GM23338 (cell line): ENCODE measurements at regions not wholly inside any gene's neighbourhood (a gene's known extent, or its start where the extent isn't known, plus 50 kb on each side); places are given as distances from the start of the nearest gene placed in this dataset.

Experiments
- ATAC-seq: fragments of 200-7000 bp; cut with Tn5 transposase; 3 replicates; pipeline ENCODE4 v1.9.1; 2020
- DNase-seq: peaks from one replicate; pipeline ENCODE4 v3.0.0-alpha.2; 2015; ENCODE audit warnings: low spot score
- H2AFZ ChIP-seq: fragments of 200-600 bp; sonication (generic); 2 replicates; pipeline ENCODE4 v1.8.0; 2016; ENCODE audit warnings: antibody characterized with exemption, mild to moderate bottlenecking, moderate library complexity
- H3F3A ChIP-seq: fragments of 200-600 bp; sonication (generic); replicated peaks from 2 replicates; pipeline ENCODE4 v1.8.0; 2017; ENCODE audit warnings: antibody characterized with exemption, mixed run types, low read depth
- H3K27ac ChIP-seq: fragments of 200-600 bp; sonication (generic); 2 replicates; pipeline ENCODE4 v1.6.1; 2016; ENCODE audit warnings: low read depth
- H3K27me3 ChIP-seq: fragments of 200-600 bp; sonication (generic); 2 replicates; pipeline ENCODE4 v1.8.0; 2016; ENCODE audit warnings: mild to moderate bottlenecking, mixed run types, moderate library complexity; ENCODE audit not compliant: insufficient read depth
- H3K36me3 ChIP-seq: fragments of 200-600 bp; sonication (generic); 2 replicates; pipeline ENCODE4 v1.8.0; 2016; ENCODE audit warnings: mild to moderate bottlenecking; ENCODE audit not compliant: insufficient read depth
- H3K4me1 ChIP-seq: fragments of 200-600 bp; sonication (generic); 2 replicates; pipeline ENCODE4 v1.8.0; 2016; ENCODE audit warnings: mild to moderate bottlenecking, moderate library complexity; ENCODE audit not compliant: insufficient read depth
- H3K4me2 ChIP-seq: fragments of 200-600 bp; sonication (generic); 2 replicates; pipeline ENCODE4 v1.7.1; 2017; ENCODE audit warnings: mixed run types
- H3K4me3 ChIP-seq: fragments of 200-600 bp; sonication (generic); 2 replicates; pipeline ENCODE4 v1.6.1; 2016; ENCODE audit warnings: mixed run types
- H3K79me2 ChIP-seq: fragments of 200-600 bp; sonication (generic); replicated peaks from 2 replicates; pipeline ENCODE4 v1.8.0; 2017; ENCODE audit warnings: mild to moderate bottlenecking; ENCODE audit not compliant: insufficient read depth
- H3K9me2 ChIP-seq: fragments of 200-600 bp; sonication (generic); 2 replicates; pipeline ENCODE4 v1.8.0; 2017; ENCODE audit not compliant: insufficient read depth
- H4K20me1 ChIP-seq: fragments of 200-600 bp; sonication (generic); replicated peaks from 2 replicates; pipeline ENCODE4 v1.8.0; 2017; ENCODE audit warnings: mild to moderate bottlenecking; ENCODE audit not compliant: insufficient read depth
- H3K27ac Mint-ChIP-seq: 2 replicates; pipeline ENCODE4 v1.8.0; 2020; ENCODE audit warnings: inconsistent platforms, mild to moderate bottlenecking, moderate library complexity, mixed read lengths
- H3K27me3 Mint-ChIP-seq: 3 replicates; pipeline ENCODE4 v1.8.0; 2022; ENCODE audit warnings: low read depth, mild to moderate bottlenecking, moderate library complexity, mixed read lengths, inconsistent platforms; ENCODE audit not compliant: insufficient read depth, poor library complexity
- H3K36me3 Mint-ChIP-seq: 3 replicates; pipeline ENCODE4 v1.8.0; 2021; ENCODE audit warnings: low read depth, mild to moderate bottlenecking, inconsistent platforms, moderate library complexity, mixed read lengths
- H3K4me1 Mint-ChIP-seq: 3 replicates; pipeline ENCODE4 v1.8.0; 2020; ENCODE audit warnings: mild to moderate bottlenecking, inconsistent platforms, mixed read lengths
- H3K4me3 Mint-ChIP-seq: 3 replicates; pipeline ENCODE4 v1.8.0; 2021; ENCODE audit warnings: moderate library complexity, mild to moderate bottlenecking, inconsistent platforms, mixed read lengths
- H3K9me3 Mint-ChIP-seq: 3 replicates; pipeline ENCODE4 v1.8.0; 2020; ENCODE audit warnings: moderate library complexity, mild to moderate bottlenecking, inconsistent platforms, mixed read lengths
- CREB1 ChIP-seq: fragments of 250-450 bp; sonication (Bioruptor Pico); IDR thresholded peaks from 2 replicates; pipeline ENCODE4 v1.5.0; 2020; ENCODE audit warnings: low read depth, mild to moderate bottlenecking, moderate library complexity
- EZH2 ChIP-seq: fragments of 200-600 bp; sonication (generic); IDR thresholded peaks from one replicate; pipeline ENCODE4 v1.8.0; 2017; ENCODE audit warnings: antibody characterized with exemption, mild to moderate bottlenecking, low read depth; ENCODE audit not compliant: unreplicated experiment
- NANOG ChIP-seq: IDR thresholded peaks from 2 replicates; pipeline ENCODE4 v1.6.1; 2016; ENCODE audit warnings: antibody characterized with exemption, borderline replicate concordance
- POLR2AphosphoS5 ChIP-seq: IDR thresholded peaks from 2 replicates; pipeline ENCODE4 v1.6.1; 2016; ENCODE audit warnings: antibody characterized with exemption, low read depth
- ZNF114 ChIP-seq: fragments of 250-450 bp; sonication (Bioruptor Pico); IDR thresholded peaks from 2 replicates; pipeline ENCODE4 v1.5.0; 2020; ENCODE audit warnings: mild to moderate bottlenecking, moderate library complexity
- ZNF331 ChIP-seq: fragments of 250-450 bp; sonication (Bioruptor Pico); IDR thresholded peaks from 2 replicates; pipeline ENCODE4 v1.5.0; 2020; ENCODE audit warnings: low read depth, mild to moderate bottlenecking, moderate library complexity
- TF ChIP-seq, protein P1 (sequence below): IDR thresholded peaks from 2 replicates; pipeline ENCODE4 v1.6.1; 2016; ENCODE audit warnings: antibody characterized with exemption
- TF ChIP-seq, protein P2 (sequence below): fragments of 250-450 bp; sonication (Bioruptor Pico); IDR thresholded peaks from 2 replicates; pipeline ENCODE4 v1.5.0; 2020; ENCODE audit warnings: mild to moderate bottlenecking, moderate library complexity
- TF ChIP-seq, protein P3 (sequence below): IDR thresholded peaks from one replicate; pipeline ENCODE4 v1.6.1; 2018; ENCODE audit warnings: antibody characterized with exemption; ENCODE audit not compliant: unreplicated experiment

DNA sequence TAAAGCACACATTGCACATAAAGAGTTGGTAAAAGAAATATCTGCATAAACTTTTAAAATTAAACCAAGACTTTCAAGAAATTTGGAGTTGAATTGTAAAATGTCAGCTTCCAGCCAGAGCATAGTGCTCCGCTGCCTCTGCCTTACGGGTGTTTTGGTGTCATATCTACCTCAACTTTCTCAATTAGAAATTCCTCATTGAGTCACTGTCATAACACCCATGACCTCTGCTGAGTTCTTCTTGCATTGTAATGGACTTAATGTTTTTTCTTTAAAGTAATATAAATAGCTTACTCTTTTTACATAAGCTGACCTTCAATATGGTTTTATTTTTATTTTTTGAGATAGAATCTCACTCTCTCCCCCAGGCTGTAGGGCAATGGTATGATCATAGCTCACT lies 551.0 kb upstream of the NBEA start:
- Histone ChIP-seq H3F3A (no peaks in the 10 kb centered on the region), H3K9me2 (no peaks in the 10 kb centered on the region), H3K27ac (no peak overlapping the region), H2AFZ (no peak overlapping the region), H3K79me2 (no peaks in the 10 kb centered on the region), H3K4me1 (no peaks in the 10 kb centered on the region), H3K4me2 (no peak overlapping the region), H3K27me3 (no peaks in the 10 kb centered on the region), H3K4me3 (no peak overlapping the region), H4K20me1 (no peaks in the 10 kb centered on the region), H3K36me3 (no peaks in the 10 kb centered on the region)
- no peak for DNase-seq
- no peak for ATAC-seq
- no peak for TF ChIP-seq EZH2
- TF ChIP-seq POLR2AphosphoS5, result no peak
- TF ChIP-seq, protein P1, sequence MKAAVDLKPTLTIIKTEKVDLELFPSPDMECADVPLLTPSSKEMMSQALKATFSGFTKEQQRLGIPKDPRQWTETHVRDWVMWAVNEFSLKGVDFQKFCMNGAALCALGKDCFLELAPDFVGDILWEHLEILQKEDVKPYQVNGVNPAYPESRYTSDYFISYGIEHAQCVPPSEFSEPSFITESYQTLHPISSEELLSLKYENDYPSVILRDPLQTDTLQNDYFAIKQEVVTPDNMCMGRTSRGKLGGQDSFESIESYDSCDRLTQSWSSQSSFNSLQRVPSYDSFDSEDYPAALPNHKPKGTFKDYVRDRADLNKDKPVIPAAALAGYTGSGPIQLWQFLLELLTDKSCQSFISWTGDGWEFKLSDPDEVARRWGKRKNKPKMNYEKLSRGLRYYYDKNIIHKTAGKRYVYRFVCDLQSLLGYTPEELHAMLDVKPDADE, result no peak
- Mint-ChIP-seq H3K27me3 (no peaks in the 10 kb centered on the region), H3K4me1 (no peaks in the 10 kb centered on the region), H3K27ac (no peak overlapping the region), H3K36me3 (peaks cover 3% of the 10 kb centered on the region; the same call in 1 of the 3 replicates), H3K9me3 (peaks cover 7% of the 10 kb centered on the region; the same call in 2 of the 3 replicates), H3K4me3 (no peak overlapping the region)

DNA sequence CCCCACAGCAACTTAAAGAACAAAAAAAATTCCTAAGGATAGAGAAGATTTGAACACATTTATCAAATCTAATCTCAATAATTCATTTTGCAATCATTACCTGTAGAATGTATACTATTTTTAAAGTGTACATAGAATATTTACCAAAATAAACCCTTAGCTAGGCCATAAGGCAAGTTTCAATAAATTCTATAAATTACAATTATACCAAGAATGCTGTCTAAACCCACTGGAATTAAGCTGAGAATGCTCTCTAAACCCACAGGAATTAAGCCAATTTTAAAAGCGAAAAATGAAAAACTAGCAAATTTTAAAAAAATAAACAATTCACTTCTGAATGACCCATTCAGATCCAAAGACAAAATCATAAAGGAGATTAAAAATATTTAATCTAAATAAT lies 540.4 kb upstream of the NBEA start:
- no peaks in the 10 kb centered on the region for H4K20me1 ChIP-seq
- no peaks in the 10 kb centered on the region for H3K27me3 ChIP-seq
- H2AFZ ChIP-seq, result no peak overlapping the region
- H3K79me2 ChIP-seq, result no peaks in the 10 kb centered on the region
- no peaks in the 10 kb centered on the region for H3K27me3 Mint-ChIP-seq
- H3F3A ChIP-seq, result no peaks in the 10 kb centered on the region
- H3K4me1 ChIP-seq, result no peaks in the 10 kb centered on the region
- no peaks in the 10 kb centered on the region for H3K36me3 Mint-ChIP-seq
- ATAC-seq (no peak), DNase-seq (no peak)
- H3K9me3 Mint-ChIP-seq, result no peaks in the 10 kb centered on the region
- no peaks in the 10 kb centered on the region for H3K4me1 Mint-ChIP-seq
- H3K4me3 ChIP-seq, result no peak overlapping the region
- no peaks in the 10 kb centered on the region; the same call in 1 of the 2 replicates for H3K9me2 ChIP-seq
- H3K27ac Mint-ChIP-seq, result no peak overlapping the region
- H3K4me2 ChIP-seq, result no peak overlapping the region
- H3K36me3 ChIP-seq, result no peaks in the 10 kb centered on the region
- no peak overlapping the region for H3K4me3 Mint-ChIP-seq
- H3K27ac ChIP-seq, result no peak overlapping the region
- TF ChIP-seq ZNF114 (no peak), CREB1 (CRISPR knock-in tag) (no peak), ZNF331 (CRISPR knock-in tag) (no peak), NANOG (no peak), POLR2AphosphoS5 (no peak)
- TF ChIP-seq, protein P2, sequence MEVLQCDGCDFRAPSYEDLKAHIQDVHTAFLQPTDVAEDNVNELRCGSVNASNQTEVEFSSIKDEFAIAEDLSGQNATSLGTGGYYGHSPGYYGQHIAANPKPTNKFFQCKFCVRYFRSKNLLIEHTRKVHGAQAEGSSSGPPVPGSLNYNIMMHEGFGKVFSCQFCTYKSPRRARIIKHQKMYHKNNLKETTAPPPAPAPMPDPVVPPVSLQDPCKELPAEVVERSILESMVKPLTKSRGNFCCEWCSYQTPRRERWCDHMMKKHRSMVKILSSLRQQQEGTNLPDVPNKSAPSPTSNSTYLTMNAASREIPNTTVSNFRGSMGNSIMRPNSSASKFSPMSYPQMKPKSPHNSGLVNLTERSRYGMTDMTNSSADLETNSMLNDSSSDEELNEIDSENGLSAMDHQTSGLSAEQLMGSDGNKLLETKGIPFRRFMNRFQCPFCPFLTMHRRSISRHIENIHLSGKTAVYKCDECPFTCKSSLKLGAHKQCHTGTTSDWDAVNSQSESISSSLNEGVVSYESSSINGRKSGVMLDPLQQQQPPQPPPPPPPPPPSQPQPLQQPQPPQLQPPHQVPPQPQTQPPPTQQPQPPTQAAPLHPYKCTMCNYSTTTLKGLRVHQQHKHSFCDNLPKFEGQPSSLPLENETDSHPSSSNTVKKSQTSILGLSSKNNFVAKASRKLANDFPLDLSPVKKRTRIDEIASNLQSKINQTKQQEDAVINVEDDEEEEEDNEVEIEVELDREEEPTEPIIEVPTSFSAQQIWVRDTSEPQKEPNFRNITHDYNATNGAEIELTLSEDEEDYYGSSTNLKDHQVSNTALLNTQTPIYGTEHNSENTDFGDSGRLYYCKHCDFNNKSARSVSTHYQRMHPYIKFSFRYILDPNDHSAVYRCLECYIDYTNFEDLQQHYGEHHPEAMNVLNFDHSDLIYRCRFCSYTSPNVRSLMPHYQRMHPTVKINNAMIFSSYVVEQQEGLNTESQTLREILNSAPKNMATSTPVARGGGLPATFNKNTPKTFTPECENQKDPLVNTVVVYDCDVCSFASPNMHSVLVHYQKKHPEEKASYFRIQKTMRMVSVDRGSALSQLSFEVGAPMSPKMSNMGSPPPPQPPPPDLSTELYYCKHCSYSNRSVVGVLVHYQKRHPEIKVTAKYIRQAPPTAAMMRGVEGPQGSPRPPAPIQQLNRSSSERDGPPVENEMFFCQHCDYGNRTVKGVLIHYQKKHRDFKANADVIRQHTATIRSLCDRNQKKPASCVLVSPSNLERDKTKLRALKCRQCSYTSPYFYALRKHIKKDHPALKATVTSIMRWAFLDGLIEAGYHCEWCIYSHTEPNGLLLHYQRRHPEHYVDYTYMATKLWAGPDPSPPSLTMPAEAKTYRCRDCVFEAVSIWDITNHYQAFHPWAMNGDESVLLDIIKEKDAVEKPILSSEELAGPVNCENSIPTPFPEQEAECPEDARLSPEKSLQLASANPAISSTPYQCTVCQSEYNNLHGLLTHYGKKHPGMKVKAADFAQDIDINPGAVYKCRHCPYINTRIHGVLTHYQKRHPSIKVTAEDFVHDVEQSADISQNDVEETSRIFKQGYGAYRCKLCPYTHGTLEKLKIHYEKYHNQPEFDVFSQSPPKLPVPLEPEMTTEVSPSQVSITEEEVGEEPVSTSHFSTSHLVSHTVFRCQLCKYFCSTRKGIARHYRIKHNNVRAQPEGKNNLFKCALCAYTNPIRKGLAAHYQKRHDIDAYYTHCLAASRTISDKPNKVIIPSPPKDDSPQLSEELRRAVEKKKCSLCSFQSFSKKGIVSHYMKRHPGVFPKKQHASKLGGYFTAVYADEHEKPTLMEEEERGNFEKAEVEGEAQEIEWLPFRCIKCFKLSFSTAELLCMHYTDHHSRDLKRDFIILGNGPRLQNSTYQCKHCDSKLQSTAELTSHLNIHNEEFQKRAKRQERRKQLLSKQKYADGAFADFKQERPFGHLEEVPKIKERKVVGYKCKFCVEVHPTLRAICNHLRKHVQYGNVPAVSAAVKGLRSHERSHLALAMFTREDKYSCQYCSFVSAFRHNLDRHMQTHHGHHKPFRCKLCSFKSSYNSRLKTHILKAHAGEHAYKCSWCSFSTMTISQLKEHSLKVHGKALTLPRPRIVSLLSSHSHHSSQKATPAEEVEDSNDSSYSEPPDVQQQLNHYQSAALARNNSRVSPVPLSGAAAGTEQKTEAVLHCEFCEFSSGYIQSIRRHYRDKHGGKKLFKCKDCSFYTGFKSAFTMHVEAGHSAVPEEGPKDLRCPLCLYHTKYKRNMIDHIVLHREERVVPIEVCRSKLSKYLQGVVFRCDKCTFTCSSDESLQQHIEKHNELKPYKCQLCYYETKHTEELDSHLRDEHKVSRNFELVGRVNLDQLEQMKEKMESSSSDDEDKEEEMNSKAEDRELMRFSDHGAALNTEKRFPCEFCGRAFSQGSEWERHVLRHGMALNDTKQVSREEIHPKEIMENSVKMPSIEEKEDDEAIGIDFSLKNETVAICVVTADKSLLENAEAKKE, result no peak
- TF ChIP-seq, protein P3, sequence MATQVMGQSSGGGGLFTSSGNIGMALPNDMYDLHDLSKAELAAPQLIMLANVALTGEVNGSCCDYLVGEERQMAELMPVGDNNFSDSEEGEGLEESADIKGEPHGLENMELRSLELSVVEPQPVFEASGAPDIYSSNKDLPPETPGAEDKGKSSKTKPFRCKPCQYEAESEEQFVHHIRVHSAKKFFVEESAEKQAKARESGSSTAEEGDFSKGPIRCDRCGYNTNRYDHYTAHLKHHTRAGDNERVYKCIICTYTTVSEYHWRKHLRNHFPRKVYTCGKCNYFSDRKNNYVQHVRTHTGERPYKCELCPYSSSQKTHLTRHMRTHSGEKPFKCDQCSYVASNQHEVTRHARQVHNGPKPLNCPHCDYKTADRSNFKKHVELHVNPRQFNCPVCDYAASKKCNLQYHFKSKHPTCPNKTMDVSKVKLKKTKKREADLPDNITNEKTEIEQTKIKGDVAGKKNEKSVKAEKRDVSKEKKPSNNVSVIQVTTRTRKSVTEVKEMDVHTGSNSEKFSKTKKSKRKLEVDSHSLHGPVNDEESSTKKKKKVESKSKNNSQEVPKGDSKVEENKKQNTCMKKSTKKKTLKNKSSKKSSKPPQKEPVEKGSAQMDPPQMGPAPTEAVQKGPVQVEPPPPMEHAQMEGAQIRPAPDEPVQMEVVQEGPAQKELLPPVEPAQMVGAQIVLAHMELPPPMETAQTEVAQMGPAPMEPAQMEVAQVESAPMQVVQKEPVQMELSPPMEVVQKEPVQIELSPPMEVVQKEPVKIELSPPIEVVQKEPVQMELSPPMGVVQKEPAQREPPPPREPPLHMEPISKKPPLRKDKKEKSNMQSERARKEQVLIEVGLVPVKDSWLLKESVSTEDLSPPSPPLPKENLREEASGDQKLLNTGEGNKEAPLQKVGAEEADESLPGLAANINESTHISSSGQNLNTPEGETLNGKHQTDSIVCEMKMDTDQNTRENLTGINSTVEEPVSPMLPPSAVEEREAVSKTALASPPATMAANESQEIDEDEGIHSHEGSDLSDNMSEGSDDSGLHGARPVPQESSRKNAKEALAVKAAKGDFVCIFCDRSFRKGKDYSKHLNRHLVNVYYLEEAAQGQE, result no peak
- TF ChIP-seq, protein P1, result no peak
